ENCODE measurements at regions not wholly inside any gene's neighbourhood (a gene's known extent, or its start where the extent isn't known, plus 50 kb on each side); places are given as distances from the start of the nearest gene placed in this dataset.

GRCh38 chr3:74921676-74922075, 307.2 kb upstream of the CNTN3 start:
- DNase-seq, result no peak

GRCh38 chr3:74920721-74921350, 306.4 kb upstream of the CNTN3 start:
- no peak for DNase-seq

- no peak for DNase-seq
Measured at GRCh38 chr3:74916696-74917095, 302.2 kb upstream of the CNTN3 start.

GRCh38 chr3:74906181-74906580, 291.7 kb upstream of the CNTN3 start:
- peak; percentile 22 for DNase-seq

- DNase-seq, result peak; percentile 12
Measured at GRCh38 chr3:74905478-74905877, 291.0 kb upstream of the CNTN3 start.

GRCh38 chr3:74904646-74905045, 290.2 kb upstream of the CNTN3 start:
- no peak for DNase-seq

GRCh38 chr3:74899796-74900516, 285.5 kb upstream of the CNTN3 start:
- peak; percentile 58 for DNase-seq

GRCh38 chr3:74897006-74897405, 282.5 kb upstream of the CNTN3 start:
- peak; percentile 43 for DNase-seq

- no peak for DNase-seq
Measured at GRCh38 chr3:74891312-74891711, 276.9 kb upstream of the CNTN3 start.

GRCh38 chr3:74883690-74884089, 269.2 kb upstream of the CNTN3 start:
- peak; percentile 21 for DNase-seq

GRCh38 chr3:74883222-74883621, 268.8 kb upstream of the CNTN3 start:
- DNase-seq, result no peak

GRCh38 chr3:74880237-74880636, 265.8 kb upstream of the CNTN3 start:
- DNase-seq, result no peak

GRCh38 chr3:74866357-74867030, 252.0 kb upstream of the CNTN3 start:
- DNase-seq, result no peak

GRCh38 chr3:74862476-74862875, 248.0 kb upstream of the CNTN3 start:
- no peak for DNase-seq

GRCh38 chr3:74861211-74861610, 246.8 kb upstream of the CNTN3 start:
- DNase-seq, result peak; percentile 0

- DNase-seq, result no peak
Measured at GRCh38 chr3:74858086-74858485, 243.6 kb upstream of the CNTN3 start.

GRCh38 chr3:74850381-74850780, 235.9 kb upstream of the CNTN3 start:
- no peak for DNase-seq

- DNase-seq, result no peak
Measured at GRCh38 chr3:74847093-74847492, 232.6 kb upstream of the CNTN3 start.

- no peak for DNase-seq
Measured at GRCh38 chr3:74845081-74845480, 230.6 kb upstream of the CNTN3 start.

- DNase-seq, result no peak
Measured at GRCh38 chr3:74844428-74844827, 230.0 kb upstream of the CNTN3 start.

- no peak for DNase-seq
Measured at GRCh38 chr3:74842649-74843048, 228.2 kb upstream of the CNTN3 start.

GRCh38 chr3:74842141-74842540, 227.7 kb upstream of the CNTN3 start:
- DNase-seq, result no peak

GRCh38 chr3:74839566-74839965, 225.1 kb upstream of the CNTN3 start:
- no peak for DNase-seq

GRCh38 chr3:74832925-74833324, 218.5 kb upstream of the CNTN3 start:
- DNase-seq, result no peak
